Loucy (cell line): ENCODE measurements at regions not wholly inside any gene's neighbourhood (a gene's known extent, or its start where the extent isn't known, plus 50 kb on each side); places are given as distances from the start of the nearest gene placed in this dataset.

Experiments
- H2AFZ ChIP-seq: fragments of 200-600 bp; sonication (generic); 2 replicates; pipeline ENCODE4 v1.6.0; 2016; ENCODE audit warnings: antibody characterized with exemption, mild to moderate bottlenecking, low read length, moderate library complexity
- H3F3A ChIP-seq: fragments of 200-600 bp; 2 replicates; pipeline ENCODE4 v1.6.0; 2016; ENCODE audit warnings: antibody characterized with exemption, low read depth, mild to moderate bottlenecking
- H3K27me3 ChIP-seq: fragments of 200-600 bp; sonication (generic); 2 replicates; pipeline ENCODE4 v1.6.1; 2014; ENCODE audit warnings: low read length, mild to moderate bottlenecking; ENCODE audit not compliant: insufficient read depth, poor library complexity, severe bottlenecking
- H3K36me3 ChIP-seq: fragments of 200-600 bp; sonication (generic); 2 replicates; pipeline ENCODE4 v1.6.1; 2016; ENCODE audit warnings: low read length; ENCODE audit not compliant: insufficient read depth
- H3K4me1 ChIP-seq: fragments of 200-600 bp; sonication (generic); 2 replicates; pipeline ENCODE4 v1.5.1; 2014; ENCODE audit warnings: low read length, mild to moderate bottlenecking; ENCODE audit not compliant: insufficient read depth, poor library complexity, severe bottlenecking
- H3K4me2 ChIP-seq: fragments of 200-600 bp; sonication (generic); 2 replicates; pipeline ENCODE4 v1.6.0; 2014; ENCODE audit warnings: antibody characterized with exemption, low read length, low read depth, mild to moderate bottlenecking; ENCODE audit not compliant: poor library complexity, severe bottlenecking
- H3K4me3 ChIP-seq: fragments of 200-600 bp; sonication (generic); 2 replicates; pipeline ENCODE4 v1.5.1; 2014; ENCODE audit warnings: low read length, mild to moderate bottlenecking, mixed read lengths; ENCODE audit not compliant: poor library complexity, severe bottlenecking
- H3K79me2 ChIP-seq: fragments of 200-600 bp; sonication (generic); 2 replicates; pipeline ENCODE4 v1.6.1; 2014; ENCODE audit warnings: low read length; ENCODE audit not compliant: insufficient read depth
- H3K9ac ChIP-seq: fragments of 200-600 bp; sonication (generic); 2 replicates; pipeline ENCODE4 v1.6.0; 2014; ENCODE audit warnings: mild to moderate bottlenecking, low read depth, low read length, moderate library complexity; ENCODE audit not compliant: poor library complexity, severe bottlenecking
- H3K9me2 ChIP-seq: fragments of 200-600 bp; sonication (generic); replicated peaks from 2 replicates; pipeline ENCODE4 v1.6.1; 2016; ENCODE audit warnings: low read depth, low read length, mixed read lengths
- H3K9me3 ChIP-seq: fragments of 200-600 bp; sonication (generic); 2 replicates; pipeline ENCODE4 v1.6.1; 2014; ENCODE audit warnings: mild to moderate bottlenecking, antibody characterized with exemption, low read length, low read depth; ENCODE audit not compliant: insufficient read depth
- H4K20me1 ChIP-seq: fragments of 200-600 bp; sonication (generic); 2 replicates; pipeline ENCODE4 v1.6.0; 2014; ENCODE audit warnings: antibody characterized with exemption, low read length, mild to moderate bottlenecking; ENCODE audit not compliant: insufficient read depth, poor library complexity, severe bottlenecking
- CTCF ChIP-seq: fragments of 200-600 bp; sonication (generic); conservative IDR thresholded peaks from 2 replicates; pipeline ENCODE4 v1.5.1; 2014; ENCODE audit warnings: mild to moderate bottlenecking, antibody characterized with exemption, low read length
- EZH2phosphoT487 ChIP-seq: fragments of 200-600 bp; IDR thresholded peaks from 2 replicates; pipeline ENCODE4 v1.6.1; 2018; ENCODE audit warnings: antibody characterized with exemption, mild to moderate bottlenecking, moderate library complexity, borderline replicate concordance

GRCh38 chr6:119895626-119896025 is 546.1 kb upstream of the MAN1A1 start:
- no peak overlapping the region for H2AFZ ChIP-seq
- H3K4me2 ChIP-seq, result no peak overlapping the region
- no peaks in the 10 kb centered on the region for H3K9me2 ChIP-seq
- no peaks in the 10 kb centered on the region for H4K20me1 ChIP-seq
- no peak overlapping the region for H3K9ac ChIP-seq
- H3K36me3 ChIP-seq, result no peaks in the 10 kb centered on the region
- no peaks in the 10 kb centered on the region for H3K27me3 ChIP-seq
- H3F3A ChIP-seq, result no peaks in the 10 kb centered on the region
- H3K9me3 ChIP-seq, result no peaks in the 10 kb centered on the region
- H3K79me2 ChIP-seq, result no peaks in the 10 kb centered on the region
- H3K4me3 ChIP-seq, result no peak overlapping the region
- TF ChIP-seq CTCF, result no peak
- no peaks in the 10 kb centered on the region for H3K4me1 ChIP-seq

GRCh38 chr6:119894811-119895210 is 545.2 kb upstream of the MAN1A1 start:
- H3K9me3 ChIP-seq, result no peaks in the 10 kb centered on the region
- no peak overlapping the region for H2AFZ ChIP-seq
- H3K4me1 ChIP-seq, result no peaks in the 10 kb centered on the region
- no peak for TF ChIP-seq CTCF
- TF ChIP-seq EZH2phosphoT487, result no peak
- no peak overlapping the region for H3K4me2 ChIP-seq
- H3K79me2 ChIP-seq, result no peaks in the 10 kb centered on the region
- H3K36me3 ChIP-seq, result no peaks in the 10 kb centered on the region
- H3F3A ChIP-seq, result no peaks in the 10 kb centered on the region
- no peak overlapping the region for H3K4me3 ChIP-seq
- no peaks in the 10 kb centered on the region for H4K20me1 ChIP-seq
- no peak overlapping the region for H3K9ac ChIP-seq
- H3K27me3 ChIP-seq, result no peaks in the 10 kb centered on the region
- no peaks in the 10 kb centered on the region for H3K9me2 ChIP-seq

- Histone ChIP-seq H3F3A (no peaks in the 10 kb centered on the region), H3K27me3 (no peaks in the 10 kb centered on the region), H2AFZ (no peak overlapping the region), H4K20me1 (no peaks in the 10 kb centered on the region), H3K9ac (no peak overlapping the region), H3K79me2 (no peaks in the 10 kb centered on the region), H3K4me3 (no peak overlapping the region), H3K4me1 (no peaks in the 10 kb centered on the region), H3K9me3 (no peaks in the 10 kb centered on the region), H3K4me2 (no peak overlapping the region), H3K9me2 (no peaks in the 10 kb centered on the region), H3K36me3 (no peaks in the 10 kb centered on the region)
- no peak for TF ChIP-seq EZH2phosphoT487
- no peak for TF ChIP-seq CTCF
These were observed 542.1 kb upstream of the MAN1A1 start for GRCh38 chr6:119891644-119892043.
